ENCODE measurements at regions not wholly inside any gene's neighbourhood (a gene's known extent, or its start where the extent isn't known, plus 50 kb on each side); places are given as distances from the start of the nearest gene placed in this dataset.

DNA sequence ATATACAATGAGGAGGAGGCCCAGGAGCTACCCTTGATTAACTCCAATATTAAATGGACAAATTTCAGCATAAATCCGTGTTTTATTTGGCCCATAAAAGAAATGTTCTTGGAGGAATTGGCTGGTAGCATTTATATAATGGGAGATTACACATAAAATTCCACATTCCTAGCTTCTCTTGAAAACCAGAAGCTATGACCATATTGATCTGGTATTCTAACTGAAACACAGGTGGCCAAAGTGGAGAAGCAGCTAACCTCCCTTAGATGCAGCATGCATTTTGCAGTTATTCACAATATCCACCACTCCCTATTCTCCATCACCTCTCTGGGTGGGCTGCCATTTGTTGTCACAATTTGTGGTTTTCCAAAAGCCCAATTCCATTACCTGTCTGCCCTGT is 148.8 kb upstream of the CACNA2D1 start:
- dilution Hi-C loops (cut with MboI; ENCODE audit: extremely low pct_ligation_motif_present, low sequenced_read_pairs), result no loop called here
- H3K4me3 ChIP-seq (replicated peaks in 1 of 3; ENCODE audit: insufficient read depth in 1 of 3, low read depth in 1 of 3, low read length in 3 of 3), result no peak overlapping the region
- no peak overlapping the region for H2AFZ ChIP-seq (ENCODE audit: low read depth, low read length)
- no peaks in the 10 kb centered on the region for H3K27me3 ChIP-seq (ENCODE audit: control insufficient read depth in 2 of 2, insufficient read depth in 2 of 2, low read length in 2 of 2)
- peaks cover 30% of the 10 kb centered on the region for H3K4me1 ChIP-seq (ENCODE audit: control insufficient read depth, extremely low read depth, insufficient read depth, low read length)
- H4K20me1 ChIP-seq (replicated peaks; ENCODE audit: control insufficient read depth, extremely low read depth, insufficient read depth, low read length), result no peaks in the 10 kb centered on the region
- DNase-seq (ENCODE audit: low read depth, low spot score), result no peak
- H3K79me2 ChIP-seq (ENCODE audit: control insufficient read depth, insufficient read depth, low read length), result no peaks in the 10 kb centered on the region
- no peak overlapping the region for H3K9ac ChIP-seq (replicated peaks; ENCODE audit: extremely low read depth, insufficient read depth, low read length)
- no peak for FAIRE-seq
- no peaks in the 10 kb centered on the region for H3K9me1 ChIP-seq (replicated peaks; ENCODE audit: control insufficient read depth, extremely low read depth, insufficient read depth, low read length)
- H3K27ac ChIP-seq (ENCODE audit: insufficient read depth, low read depth, low read length), result no peak overlapping the region
- H3K36me3 ChIP-seq (ENCODE audit: control insufficient read depth in 2 of 2, extremely low read depth in 1 of 2, insufficient read depth in 2 of 2, low read length in 2 of 2), result no peaks in the 10 kb centered on the region
- POLR2A ChIA-PET, result no interaction called here
- H3K9me3 ChIP-seq (replicated peaks; ENCODE audit: control insufficient read depth, insufficient read depth, low read length), result no peaks in the 10 kb centered on the region
- TF ChIP-seq JUN (IDR thresholded peaks at IDR 0.05; ENCODE audit: borderline replicate concordance, insufficient read depth, insufficient read length, low read depth) (no peak), FOS (IDR thresholded peaks at IDR 0.05; ENCODE audit: borderline replicate concordance, insufficient read depth, low read length) (no peak), POLR2A (IDR thresholded peaks at IDR 0.05; ENCODE audit: low read depth, low read length) (no peak), POLR2AphosphoS5 (IDR thresholded peaks at IDR 0.05; ENCODE audit: insufficient read depth, low read depth, low read length) (no peak), GATA2 (IDR thresholded peaks at IDR 0.05; ENCODE audit: insufficient read depth, insufficient read length, low read depth, low read length) (no peak), EZH2 (IDR thresholded peaks at IDR 0.05; ENCODE audit: borderline replicate concordance, low read depth, low read length, severe bottlenecking) (no peak), CTCF (IDR thresholded peaks at IDR 0.05; ENCODE audit: extremely low read depth in 1 of 2, insufficient read depth in 1 of 2, low read depth in 1 of 2, low read length in 2 of 2) (no peak), MYC (IDR thresholded peaks at IDR 0.05; ENCODE audit: low read depth, low read length) (no peak), MAX (IDR thresholded peaks at IDR 0.05; ENCODE audit: insufficient read depth, insufficient read length) (no peak)
- intact Hi-C loops (cut with micrococcal nuclease), result no loop called here
- CTCF ChIA-PET, result no interaction called here
- no peak overlapping the region for H3K4me2 ChIP-seq (ENCODE audit: insufficient read depth, low read length)
- no TSS peak for BruUV-seq (replicated peaks)
